Astrocyte (in vitro differentiated cells and primary cell): ENCODE measurements at regions not wholly inside any gene's neighbourhood (a gene's known extent, or its start where the extent isn't known, plus 50 kb on each side); places are given as distances from the start of the nearest gene placed in this dataset.

Source experiments
- DNase-seq: peaks from one replicate; pipeline ENCODE4 v3.0.0-alpha.2; 2010; ENCODE audit warnings: low read depth
- FAIRE-seq: peaks from 2 replicates; lab custom pipeline; 2011; peaks lifted over from hg19 to GRCh38; lab: Jason Lieb, UNC
- H2AFZ ChIP-seq: 2 replicates; pipeline ENCODE4 v1.6.0; 2012; ENCODE audit warnings: low read depth, low read length, inconsistent platforms
- H3K27ac ChIP-seq: 2 replicates; pipeline ENCODE4 v1.5.1; 2011; ENCODE audit warnings: low read depth, low read length, inconsistent platforms
- H3K27me3 ChIP-seq: 2 replicates; pipeline ENCODE4 v1.6.0; 2011; ENCODE audit warnings: low read length, inconsistent platforms; ENCODE audit not compliant: insufficient read depth
- H3K36me3 ChIP-seq: 2 replicates; pipeline ENCODE4 v1.5.1; 2011; ENCODE audit warnings: low read length, inconsistent platforms; ENCODE audit not compliant: insufficient read depth
- H3K4me1 ChIP-seq: 2 replicates; pipeline ENCODE4 v1.5.1; 2011; ENCODE audit warnings: low read length, inconsistent platforms; ENCODE audit not compliant: insufficient read depth
- H3K4me2 ChIP-seq: 2 replicates; pipeline ENCODE4 v1.6.0; 2012; ENCODE audit warnings: low read length, inconsistent platforms
- H3K4me3 ChIP-seq: 2 replicates; pipeline ENCODE4 v1.5.1; 2011; ENCODE audit warnings: low read depth, mild to moderate bottlenecking, low read length, inconsistent platforms; ENCODE audit not compliant: insufficient read depth
- H3K79me2 ChIP-seq: 2 replicates; pipeline ENCODE4 v1.6.0; 2012; ENCODE audit warnings: mild to moderate bottlenecking, low read length, inconsistent platforms; ENCODE audit not compliant: insufficient read depth
- H3K9ac ChIP-seq: 2 replicates; pipeline ENCODE4 v1.6.0; 2012; ENCODE audit warnings: mild to moderate bottlenecking, low read length, inconsistent platforms
- H3K9me3 ChIP-seq: 2 replicates; pipeline ENCODE4 v1.5.1; 2012; ENCODE audit warnings: low read depth, mild to moderate bottlenecking, low read length, inconsistent platforms; ENCODE audit not compliant: insufficient read depth
- H4K20me1 ChIP-seq: 2 replicates; pipeline ENCODE4 v1.6.0; 2012; ENCODE audit warnings: low read length, inconsistent platforms; ENCODE audit not compliant: insufficient read depth
- H3K27ac Mint-ChIP-seq: one replicate; pipeline ENCODE4 v1.8.0; 2021; ENCODE audit warnings: mild to moderate bottlenecking, mixed read lengths; ENCODE audit not compliant: unreplicated experiment
- H3K27me3 Mint-ChIP-seq: one replicate; pipeline ENCODE4 v1.8.0; 2021; ENCODE audit warnings: low read depth, mixed read lengths; ENCODE audit not compliant: unreplicated experiment
- H3K36me3 Mint-ChIP-seq: one replicate; pipeline ENCODE4 v1.8.0; 2021; ENCODE audit warnings: low read depth, mixed read lengths; ENCODE audit not compliant: unreplicated experiment
- H3K4me1 Mint-ChIP-seq: one replicate; pipeline ENCODE4 v1.8.0; 2021; ENCODE audit warnings: low read depth, mixed read lengths; ENCODE audit not compliant: unreplicated experiment
- H3K4me3 Mint-ChIP-seq: one replicate; pipeline ENCODE4 v1.8.0; 2021; ENCODE audit warnings: mild to moderate bottlenecking, moderate library complexity, mixed read lengths; ENCODE audit not compliant: unreplicated experiment
- H3K9me3 Mint-ChIP-seq: one replicate; pipeline ENCODE4 v1.8.0; 2021; ENCODE audit warnings: mild to moderate bottlenecking, mixed read lengths; ENCODE audit not compliant: unreplicated experiment
- CTCF ChIP-seq: IDR thresholded peaks from 2 replicates; pipeline ENCODE4 v1.5.1; 2011; ENCODE audit warnings: low read depth, mild to moderate bottlenecking, inconsistent platforms, low read length, moderate library complexity; ENCODE audit not compliant: insufficient read depth
- EZH2 ChIP-seq: IDR thresholded peaks from 2 replicates; pipeline ENCODE4 v1.6.1; 2012; ENCODE audit warnings: mild to moderate bottlenecking, low read length, inconsistent platforms; ENCODE audit not compliant: insufficient read depth

- Histone ChIP-seq H3K9ac (peak overlapping the region; percentile 14), H3K27me3 (no peaks in the 10 kb centered on the region), H3K9me3 (no peaks in the 10 kb centered on the region), H3K4me1 (peaks cover 7% of the 10 kb centered on the region), H3K79me2 (no peaks in the 10 kb centered on the region), H3K4me3 (no peak overlapping the region), H3K4me2 (peak overlapping the region; percentile 49), H3K27ac (no peak overlapping the region), H2AFZ (peak overlapping the region; percentile 69), H4K20me1 (no peaks in the 10 kb centered on the region), H3K36me3 (no peaks in the 10 kb centered on the region)
- H3K4me1 Mint-ChIP-seq = peaks cover 22% of the 10 kb centered on the region
- peak; percentile 61 for DNase-seq
- H3K27me3 Mint-ChIP-seq = no peaks in the 10 kb centered on the region
- H3K27ac Mint-ChIP-seq = peak overlapping the region; percentile 94
- H3K9me3 Mint-ChIP-seq = no peaks in the 10 kb centered on the region
- TF ChIP-seq EZH2 = no peak
- no peak for TF ChIP-seq CTCF
- H3K4me3 Mint-ChIP-seq = peak overlapping the region; percentile 9
- FAIRE-seq = peak; percentile 96
- no peaks in the 10 kb centered on the region for H3K36me3 Mint-ChIP-seq
These were observed 114.9 kb upstream of the TEX13D start for GRCh38 chrX:124217304-124218251.

- Histone ChIP-seq H4K20me1 (no peaks in the 10 kb centered on the region), H3K36me3 (no peaks in the 10 kb centered on the region), H3K27ac (no peak overlapping the region), H3K27me3 (no peaks in the 10 kb centered on the region), H2AFZ (no peak overlapping the region), H3K4me1 (no peaks in the 10 kb centered on the region), H3K79me2 (no peaks in the 10 kb centered on the region), H3K9me3 (no peaks in the 10 kb centered on the region), H3K9ac (no peak overlapping the region), H3K4me3 (no peak overlapping the region), H3K4me2 (no peak overlapping the region)
- no peaks in the 10 kb centered on the region for H3K36me3 Mint-ChIP-seq
- TF ChIP-seq CTCF (no peak), EZH2 (no peak)
- no peak overlapping the region for H3K27ac Mint-ChIP-seq
- FAIRE-seq = peak; percentile 90
- no peak overlapping the region for H3K4me3 Mint-ChIP-seq
- H3K9me3 Mint-ChIP-seq = no peaks in the 10 kb centered on the region
- DNase-seq = no peak
- peaks cover 4% of the 10 kb centered on the region for H3K4me1 Mint-ChIP-seq
- no peaks in the 10 kb centered on the region for H3K27me3 Mint-ChIP-seq
These were observed 108.9 kb upstream of the TEX13D start for GRCh38 chrX:124223524-124223923.

- H3K36me3 Mint-ChIP-seq = no peaks in the 10 kb centered on the region
- Histone ChIP-seq H3K4me3 (no peak overlapping the region), H4K20me1 (no peaks in the 10 kb centered on the region), H3K27ac (no peak overlapping the region), H3K27me3 (no peaks in the 10 kb centered on the region), H3K79me2 (no peaks in the 10 kb centered on the region), H3K4me1 (no peaks in the 10 kb centered on the region), H3K36me3 (no peaks in the 10 kb centered on the region), H3K4me2 (no peak overlapping the region), H2AFZ (no peak overlapping the region), H3K9ac (no peak overlapping the region), H3K9me3 (no peaks in the 10 kb centered on the region)
- no peaks in the 10 kb centered on the region for H3K4me1 Mint-ChIP-seq
- no peak overlapping the region for H3K27ac Mint-ChIP-seq
- TF ChIP-seq EZH2 = no peak
- no peak for TF ChIP-seq CTCF
- FAIRE-seq (peak; percentile 23), DNase-seq (no peak)
- H3K27me3 Mint-ChIP-seq = no peaks in the 10 kb centered on the region
- no peak overlapping the region for H3K4me3 Mint-ChIP-seq
- no peaks in the 10 kb centered on the region for H3K9me3 Mint-ChIP-seq
These were observed 107.9 kb upstream of the TEX13D start for GRCh38 chrX:124224528-124224927.
